ENCODE measurements at regions not wholly inside any gene's neighbourhood (a gene's known extent, or its start where the extent isn't known, plus 50 kb on each side); places are given as distances from the start of the nearest gene placed in this dataset.

- no peaks in the 10 kb centered on the region for H3K36me3 Mint-ChIP-seq (ENCODE audit: low read depth)
- Histone ChIP-seq H3K27me3 (ENCODE audit: control insufficient read depth in 1 of 2, insufficient read depth in 2 of 2, low read length in 2 of 2) (no peaks in the 10 kb centered on the region), H3K9me3 (ENCODE audit: control insufficient read depth in 1 of 2, insufficient read depth in 1 of 2, low read length in 2 of 2) (peaks cover 0 to 5% of the 10 kb centered on the region in 2 experiments), H3K36me3 (ENCODE audit: insufficient read depth, low read length) (no peaks in the 10 kb centered on the region), H3K4me1 (ENCODE audit: insufficient read depth, low read length) (no peaks in the 10 kb centered on the region), H3K4me3 (ENCODE audit: low read length) (no peak overlapping the region), H3K27ac (ENCODE audit: low read depth in 1 of 2, low read length in 2 of 2) (no peak overlapping the region)
- no peak for TF ChIP-seq CTCF (IDR thresholded peaks at IDR 0.05)
- H3K4me3 Mint-ChIP-seq, result no peak overlapping the region
- ChIA-PET POLR2A (no interaction called here), CTCF (no interaction called here)
- peaks cover 11% of the 10 kb centered on the region for H3K27me3 Mint-ChIP-seq
- ATAC-seq (ENCODE audit: poor library complexity) (no peak), DNase-seq (no peak)
- intact Hi-C loops (cut with DNase I, micrococcal nuclease), result no loop called here
- peaks cover 3% of the 10 kb centered on the region for H3K9me3 Mint-ChIP-seq
- H3K4me1 Mint-ChIP-seq (ENCODE audit: low read depth), result no peaks in the 10 kb centered on the region
- H3K27ac Mint-ChIP-seq, result no peak overlapping the region
Measured at GRCh38 chr2:118633371-118634018, 214.0 kb downstream of the EN1 start.

- ChIA-PET POLR2A (no interaction called here), CTCF (no interaction called here)
- Histone ChIP-seq H3K9me3 (ENCODE audit: control insufficient read depth in 1 of 2, insufficient read depth in 1 of 2, low read length in 2 of 2) (peaks cover 0 to 5% of the 10 kb centered on the region in 2 experiments), H3K27me3 (ENCODE audit: control insufficient read depth in 1 of 2, insufficient read depth in 2 of 2, low read length in 2 of 2) (no peaks in the 10 kb centered on the region), H3K4me1 (ENCODE audit: insufficient read depth, low read length) (no peaks in the 10 kb centered on the region), H3K36me3 (ENCODE audit: insufficient read depth, low read length) (no peaks in the 10 kb centered on the region), H3K4me3 (ENCODE audit: low read length) (no peak overlapping the region), H3K27ac (ENCODE audit: low read depth in 1 of 2, low read length in 2 of 2) (no peak overlapping the region)
- Mint-ChIP-seq H3K27me3 (peaks cover 11% of the 10 kb centered on the region), H3K4me3 (no peak overlapping the region), H3K4me1 (ENCODE audit: low read depth) (no peaks in the 10 kb centered on the region), H3K36me3 (ENCODE audit: low read depth) (no peaks in the 10 kb centered on the region), H3K27ac (no peak overlapping the region), H3K9me3 (peaks cover 3% of the 10 kb centered on the region)
- no peak for ATAC-seq (ENCODE audit: poor library complexity)
- no peak for DNase-seq
- no peak for TF ChIP-seq CTCF (IDR thresholded peaks at IDR 0.05)
- intact Hi-C loops (cut with DNase I, micrococcal nuclease), result no loop called here
Measured at GRCh38 chr2:118632921-118633320, 214.5 kb downstream of the EN1 start.

- no peaks in the 10 kb centered on the region for H3K36me3 ChIP-seq (ENCODE audit: insufficient read depth, low read length)
- Mint-ChIP-seq H3K36me3 (ENCODE audit: low read depth) (no peaks in the 10 kb centered on the region), H3K27ac (no peak overlapping the region), H3K4me1 (ENCODE audit: low read depth) (no peaks in the 10 kb centered on the region), H3K4me3 (no peak overlapping the region), H3K9me3 (peaks cover under 1% of the 10 kb centered on the region), H3K27me3 (peaks cover 15% of the 10 kb centered on the region)
- ATAC-seq (ENCODE audit: poor library complexity) (no peak), DNase-seq (no peak)
- no peak overlapping the region for H3K27ac ChIP-seq (ENCODE audit: low read depth in 1 of 2, low read length in 2 of 2)
- H3K4me1 ChIP-seq (ENCODE audit: insufficient read depth, low read length), result no peaks in the 10 kb centered on the region
- H3K27me3 ChIP-seq (ENCODE audit: control insufficient read depth in 1 of 2, insufficient read depth in 2 of 2, low read length in 2 of 2), result no peaks in the 10 kb centered on the region
- TF ChIP-seq CTCF (IDR thresholded peaks at IDR 0.05), result no peak
- intact Hi-C loops (cut with DNase I, micrococcal nuclease), result no loop called here
- ChIA-PET CTCF (no interaction called here), POLR2A (no interaction called here)
- H3K4me3 ChIP-seq (ENCODE audit: low read length), result no peak overlapping the region
- H3K9me3 ChIP-seq (ENCODE audit: control insufficient read depth in 1 of 2, insufficient read depth in 1 of 2, low read length in 2 of 2), result no peaks in the 10 kb centered on the region
Measured at GRCh38 chr2:118627156-118627555, 220.3 kb downstream of the EN1 start.
